SK-N-MC (cell line): ENCODE measurements at regions not wholly inside any gene's neighbourhood (a gene's known extent, or its start where the extent isn't known, plus 50 kb on each side); places are given as distances from the start of the nearest gene placed in this dataset.

Source experiments
- DNase-seq: peaks from one replicate; pipeline ENCODE4 v3.0.0-alpha.2; 2011; ENCODE audit warnings: low read depth, low spot score
- H3K27ac ChIP-seq: fragments of 200-600 bp; sonication (generic); 2 replicates; pipeline ENCODE4 v1.5.1; 2016; ENCODE audit warnings: mixed run types
- H3K36me3 ChIP-seq: fragments of 200-600 bp; sonication (generic); 2 replicates; pipeline ENCODE4 v1.6.1; 2017; ENCODE audit warnings: antibody characterized with exemption, low read length, mixed read lengths; ENCODE audit not compliant: insufficient read depth
- H3K4me3 ChIP-seq: fragments of 200-600 bp; sonication (generic); 2 replicates; pipeline ENCODE4 v1.5.1; 2016
- H3K9ac ChIP-seq: fragments of 200-600 bp; sonication (generic); 2 replicates; pipeline ENCODE4 v1.8.0; 2017; ENCODE audit warnings: mixed run types, mixed read lengths; ENCODE audit not compliant: insufficient read length
- H3K9me3 ChIP-seq: fragments of 200-600 bp; sonication (generic); 2 replicates; pipeline ENCODE4 v1.6.1; 2017; ENCODE audit warnings: low read depth, mild to moderate bottlenecking, antibody characterized with exemption, low read length, moderate library complexity, mixed read lengths
- EZH2 ChIP-seq: fragments of 200-600 bp; sonication (generic); IDR thresholded peaks from one replicate; pipeline ENCODE4 v1.6.1; 2017; ENCODE audit warnings: antibody characterized with exemption
- FOXP2 ChIP-seq: optimal IDR thresholded peaks from 2 replicates; pipeline ENCODE3; 2011; ENCODE audit warnings: mild to moderate bottlenecking, moderate library complexity; ENCODE audit not compliant: insufficient read depth; ENCODE audit errors: extremely low read length, control extremely low read depth
- POLR2AphosphoS5 ChIP-seq: IDR thresholded peaks from 2 replicates; pipeline ENCODE4 v1.6.1; 2012; ENCODE audit warnings: mild to moderate bottlenecking, low read depth, low read length, borderline replicate concordance

GRCh38 chr2:52918551-52918950 is 849.1 kb upstream of the CHAC2 start:
- Histone ChIP-seq H3K36me3 (no peaks in the 10 kb centered on the region), H3K9ac (no peak overlapping the region), H3K4me3 (no peak overlapping the region), H3K9me3 (no peaks in the 10 kb centered on the region), H3K27ac (no peak overlapping the region)
- DNase-seq, result no peak
- TF ChIP-seq FOXP2 (no peak), EZH2 (no peak), POLR2AphosphoS5 (no peak)

GRCh38 chr2:52916981-52917380 is 850.6 kb upstream of the CHAC2 start:
- Histone ChIP-seq H3K36me3 (no peaks in the 10 kb centered on the region), H3K4me3 (no peak overlapping the region), H3K27ac (no peak overlapping the region), H3K9me3 (no peaks in the 10 kb centered on the region), H3K9ac (no peak overlapping the region)
- TF ChIP-seq EZH2 (no peak), FOXP2 (no peak), POLR2AphosphoS5 (no peak)
- no peak for DNase-seq

DNA sequence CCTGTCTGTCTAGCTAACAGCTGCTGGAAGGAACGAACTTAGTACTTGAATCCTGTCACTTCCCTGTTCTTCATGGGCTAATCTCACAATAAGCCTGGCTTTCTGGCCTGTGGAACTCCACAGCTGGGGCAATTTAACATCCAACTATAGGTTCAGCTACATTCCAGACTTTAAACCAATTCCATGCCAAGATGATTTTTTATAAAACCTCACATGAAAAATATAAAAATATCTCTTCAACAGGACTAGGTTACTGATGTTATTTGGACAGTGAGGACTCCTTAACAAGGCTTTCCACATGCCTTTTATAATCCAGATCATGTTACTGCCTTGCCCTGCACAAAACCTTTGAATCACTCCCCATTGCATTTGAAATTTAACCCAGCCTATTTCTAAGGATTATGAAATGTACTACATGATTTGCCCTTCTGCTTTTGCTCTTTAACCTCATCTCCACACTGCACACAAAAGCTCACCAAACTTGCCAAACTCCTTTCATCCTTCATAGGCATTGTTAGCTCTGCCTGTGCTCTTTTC is 863.2 kb upstream of the CHAC2 start:
- Histone ChIP-seq H3K4me3 (no peak overlapping the region), H3K9ac (no peak overlapping the region), H3K9me3 (no peaks in the 10 kb centered on the region; the same call in 1 of the 2 replicates), H3K36me3 (no peaks in the 10 kb centered on the region), H3K27ac (no peak overlapping the region)
- TF ChIP-seq POLR2AphosphoS5 (no peak), EZH2 (no peak), FOXP2 (no peak)
- no peak for DNase-seq

GRCh38 chr2:52897511-52898044 is 870.0 kb upstream of the CHAC2 start:
- no peak overlapping the region for H3K4me3 ChIP-seq
- H3K27ac ChIP-seq, result no peak overlapping the region
- DNase-seq, result no peak
- no peak overlapping the region for H3K9ac ChIP-seq
- TF ChIP-seq FOXP2 (no peak), POLR2AphosphoS5 (no peak), EZH2 (no peak)
- H3K36me3 ChIP-seq, result no peaks in the 10 kb centered on the region
- no peaks in the 10 kb centered on the region; the same call in 1 of the 2 replicates for H3K9me3 ChIP-seq

GRCh38 chr2:52895726-52896340 is 871.8 kb upstream of the CHAC2 start:
- H3K9me3 ChIP-seq, result no peaks in the 10 kb centered on the region
- TF ChIP-seq EZH2 (no peak), POLR2AphosphoS5 (no peak), FOXP2 (no peak)
- no peaks in the 10 kb centered on the region for H3K36me3 ChIP-seq
- H3K4me3 ChIP-seq, result no peak overlapping the region
- H3K27ac ChIP-seq, result no peak overlapping the region
- DNase-seq, result no peak
- no peak overlapping the region for H3K9ac ChIP-seq

- Histone ChIP-seq H3K36me3 (no peaks in the 10 kb centered on the region), H3K9me3 (no peaks in the 10 kb centered on the region)
- TF ChIP-seq FOXP2 (no peak), POLR2AphosphoS5 (no peak)
Observed at GRCh38 chr2:52886556-52886955, 881.0 kb upstream of the CHAC2 start.

DNA sequence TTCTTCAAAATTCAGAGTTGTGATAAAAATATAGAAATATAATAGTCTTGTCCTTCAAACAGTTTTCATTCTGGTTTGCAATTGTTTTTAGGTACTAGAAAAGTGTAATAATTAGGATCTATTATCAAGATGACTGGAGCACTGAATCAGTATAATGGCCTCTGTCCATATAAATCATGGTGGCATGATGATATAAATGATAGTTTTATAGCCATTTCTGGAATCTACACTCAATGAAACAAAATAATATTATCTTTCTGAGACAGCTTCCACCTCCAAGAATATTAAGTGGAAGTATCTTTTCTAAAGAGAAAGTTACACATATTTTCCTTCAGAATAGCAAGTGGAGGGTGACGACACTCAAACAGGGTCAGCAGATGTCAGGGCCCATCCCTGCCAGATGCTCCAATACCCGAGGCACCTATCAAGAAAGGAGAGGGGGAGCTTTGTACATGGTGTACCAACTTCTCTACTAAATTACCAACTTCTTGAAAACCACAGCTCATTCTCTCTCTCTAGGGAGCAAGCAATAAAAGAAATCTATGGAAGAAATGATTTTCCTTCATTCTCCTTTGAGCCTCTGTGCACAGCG is 882.7 kb upstream of the CHAC2 start:
- no peak for DNase-seq
- Histone ChIP-seq H3K9me3 (no peaks in the 10 kb centered on the region), H3K9ac (no peak overlapping the region), H3K36me3 (no peaks in the 10 kb centered on the region), H3K27ac (no peak overlapping the region), H3K4me3 (no peak overlapping the region)
- TF ChIP-seq EZH2, result no peak
- no peak for TF ChIP-seq POLR2AphosphoS5
- TF ChIP-seq FOXP2, result no peak

More at GRCh38 chr2:52886556-52886955, 881.0 kb upstream of the CHAC2 start:
- Histone ChIP-seq H3K4me3 (no peak overlapping the region), H3K27ac (no peak overlapping the region), H3K9ac (no peak overlapping the region)
- no peak for DNase-seq

GRCh38 chr2:52882974-52883373 is 884.6 kb upstream of the CHAC2 start:
- Histone ChIP-seq H3K9ac (no peak overlapping the region), H3K4me3 (no peak overlapping the region), H3K9me3 (no peaks in the 10 kb centered on the region), H3K27ac (no peak overlapping the region), H3K36me3 (no peaks in the 10 kb centered on the region)
- DNase-seq, result no peak
- TF ChIP-seq POLR2AphosphoS5 (no peak), FOXP2 (no peak), EZH2 (no peak)
